Stimulated activated CD4-positive, alpha-beta T cell treated with anti-CD3 and anti-CD28 coated beads, Interleukin-12 subunit alpha, Interleukin-12 subunit beta, amount 100 ng/mL, for 4 hours (primary cell): ENCODE measurements at regions not wholly inside any gene's neighbourhood (a gene's known extent, or its start where the extent isn't known, plus 50 kb on each side); places are given as distances from the start of the nearest gene placed in this dataset.
"Not testable (repeated sequence)": the region's sequence is repeated elsewhere in the genome, so short reads cannot be mapped to it uniquely, and the experiment has no call there.

Experiments used
- DNase-seq: peaks from one replicate; pipeline ENCODE4 v3.0.0-alpha.2; 2020

DNA sequence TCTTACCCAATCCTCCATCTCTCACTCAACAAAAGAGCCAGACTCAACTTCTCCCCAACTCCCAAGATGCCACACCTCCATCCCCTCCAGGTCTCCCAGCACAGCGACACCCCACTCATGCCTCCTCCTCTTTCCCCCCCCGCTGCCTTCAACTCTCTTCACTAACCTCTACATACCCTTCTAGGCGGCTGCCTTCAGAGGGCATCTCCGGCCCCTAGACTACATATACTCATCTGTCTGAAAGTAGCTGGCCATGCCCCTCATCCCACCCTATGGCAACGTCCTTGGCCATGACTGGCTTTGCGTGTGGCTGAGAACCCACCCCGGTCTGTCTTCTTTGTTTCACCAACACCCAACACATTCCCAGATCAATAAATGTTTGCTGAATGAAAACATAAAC, 81.7 kb upstream of the TMEM45B start:
- no peak for DNase-seq

DNA sequence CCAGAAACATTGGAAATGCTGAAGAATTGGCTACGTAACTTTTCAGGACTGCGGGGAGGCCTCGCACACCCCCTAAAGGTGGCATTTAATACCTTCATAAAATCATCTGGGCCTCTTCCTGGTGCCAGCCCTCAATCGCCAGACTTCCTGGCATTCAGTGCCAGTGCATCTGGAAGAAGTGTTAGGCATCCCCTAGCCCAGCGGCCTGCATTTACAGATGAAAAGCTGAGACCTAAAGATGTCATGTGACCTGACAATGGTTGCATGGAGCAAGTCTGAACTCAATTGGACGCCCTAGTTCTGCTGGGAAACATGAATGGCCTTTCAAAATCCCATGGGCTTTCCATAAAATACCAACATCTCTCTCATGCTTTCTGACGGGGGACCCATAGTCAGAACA, 81.0 kb upstream of the TMEM45B start:
- DNase-seq = no peak

DNA sequence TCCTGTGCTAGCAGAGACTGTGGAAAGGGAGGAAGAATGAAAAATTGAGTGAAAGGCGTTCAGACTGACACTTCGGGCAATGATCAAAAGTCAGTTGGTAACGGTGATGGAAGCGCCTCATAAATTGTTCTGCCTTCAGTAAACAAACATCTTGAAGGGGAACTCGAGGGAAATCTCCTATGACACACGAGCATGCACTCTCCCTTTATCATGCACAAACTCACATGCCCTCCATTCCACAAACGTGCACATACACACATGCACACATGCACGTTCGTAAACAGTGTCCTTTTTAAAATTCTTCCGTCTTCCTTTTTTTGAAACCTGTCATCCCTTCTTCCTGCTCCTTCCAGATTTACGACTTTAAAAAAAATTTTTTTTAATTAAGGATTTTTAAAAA, 77.8 kb upstream of the TMEM45B start:
- no peak for DNase-seq

DNA sequence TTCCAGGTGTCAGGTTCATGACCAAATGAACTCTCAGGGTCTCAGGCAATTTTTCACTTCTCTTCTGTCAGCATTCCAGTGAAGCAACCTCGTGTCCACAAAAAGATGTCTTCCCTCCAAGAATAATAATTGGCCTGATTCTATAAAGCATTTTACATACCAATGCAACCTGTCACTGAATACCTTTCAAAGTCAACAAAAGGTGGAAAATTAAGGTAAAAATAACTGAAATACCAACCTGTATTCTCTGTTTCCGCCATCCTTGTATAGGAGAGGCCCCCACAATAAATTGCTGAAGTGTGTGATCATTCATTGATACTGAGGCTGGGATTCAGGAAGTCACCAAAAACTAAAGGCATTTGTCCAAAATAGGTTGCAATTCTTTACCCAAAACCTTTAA, 77.4 kb upstream of the TMEM45B start:
- no peak for DNase-seq

DNA sequence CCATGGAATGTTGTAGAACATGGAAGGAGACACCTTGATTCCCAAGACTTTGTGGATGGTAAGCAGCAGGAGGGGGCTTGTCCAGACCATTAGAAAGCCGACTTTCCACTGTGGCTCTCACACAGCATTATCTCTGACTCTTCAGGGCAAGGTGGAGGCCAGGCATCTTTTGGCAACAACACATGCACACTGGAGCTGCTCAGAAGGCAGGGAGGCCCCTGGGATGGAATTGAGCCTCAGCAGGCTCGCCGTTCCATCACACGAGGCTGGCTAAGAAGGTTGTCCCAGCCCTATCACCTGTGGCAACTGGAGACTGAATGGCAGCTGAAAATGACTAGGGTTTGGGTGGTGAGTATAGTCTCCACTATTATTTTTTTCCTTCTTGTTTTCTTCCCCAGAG, 76.3 kb upstream of the TMEM45B start:
- no peak for DNase-seq

DNA sequence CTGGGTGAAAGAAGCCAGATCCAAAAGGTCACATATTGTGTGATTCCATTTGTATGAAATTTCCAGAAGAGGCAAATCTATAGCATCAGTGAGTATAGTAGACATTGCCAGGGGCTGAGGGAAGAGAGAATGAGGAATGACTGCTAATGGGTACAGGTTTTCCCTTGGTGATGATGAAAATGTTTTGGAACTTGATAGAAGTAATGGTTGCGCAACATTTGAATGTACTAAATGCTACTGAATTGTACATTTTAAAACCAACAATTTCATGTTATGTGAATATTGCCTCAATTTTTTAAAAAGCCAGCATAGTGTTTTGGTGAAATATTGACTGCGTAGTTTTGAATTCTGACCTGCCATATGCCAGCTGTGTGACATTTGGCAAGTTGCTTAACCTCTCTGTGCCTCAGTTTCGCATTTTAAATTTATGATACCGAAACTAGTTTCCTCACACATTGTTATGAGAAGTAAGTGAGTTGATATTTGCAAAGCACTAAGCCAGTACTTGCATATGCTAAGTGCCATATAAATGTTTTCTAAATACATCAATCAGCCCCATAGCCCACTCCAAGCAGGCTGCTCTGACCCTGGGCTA, 75.4 kb upstream of the TMEM45B start:
- no peak for DNase-seq

DNA sequence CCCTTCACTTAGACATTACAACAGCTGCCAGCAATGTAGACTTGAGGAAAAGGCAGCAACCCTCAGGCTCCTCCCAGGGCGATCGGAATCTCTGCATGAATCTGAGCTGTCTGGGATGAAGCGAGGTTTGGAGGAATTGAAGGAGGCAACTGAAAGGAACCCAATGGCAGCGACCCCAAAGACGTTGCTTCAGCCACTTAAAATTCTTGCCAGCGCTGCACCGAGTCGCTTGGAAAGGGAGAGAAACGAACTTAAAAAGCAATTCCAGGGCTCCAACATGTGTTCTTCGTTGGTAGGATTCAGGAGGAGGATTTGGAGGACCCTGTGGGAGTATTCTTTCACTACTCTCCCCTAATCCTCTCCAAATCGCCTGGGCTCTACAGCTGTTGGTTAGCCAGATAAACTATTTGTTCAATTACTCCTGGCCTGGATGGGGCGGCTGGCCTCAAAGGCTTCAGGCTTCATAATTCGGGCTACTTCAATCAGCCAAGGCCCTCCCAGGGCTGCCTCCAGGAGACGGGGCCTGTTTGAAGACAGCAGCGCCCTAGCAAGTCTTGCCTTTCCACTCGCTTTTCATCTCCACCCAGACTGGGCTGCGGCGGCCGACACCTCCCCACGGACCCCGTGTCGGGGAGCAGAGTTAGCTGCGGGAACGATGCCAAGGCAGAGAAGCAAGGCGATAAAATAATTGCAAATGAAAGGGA, 72.4 kb upstream of the TMEM45B start:
- DNase-seq = no peak

DNA sequence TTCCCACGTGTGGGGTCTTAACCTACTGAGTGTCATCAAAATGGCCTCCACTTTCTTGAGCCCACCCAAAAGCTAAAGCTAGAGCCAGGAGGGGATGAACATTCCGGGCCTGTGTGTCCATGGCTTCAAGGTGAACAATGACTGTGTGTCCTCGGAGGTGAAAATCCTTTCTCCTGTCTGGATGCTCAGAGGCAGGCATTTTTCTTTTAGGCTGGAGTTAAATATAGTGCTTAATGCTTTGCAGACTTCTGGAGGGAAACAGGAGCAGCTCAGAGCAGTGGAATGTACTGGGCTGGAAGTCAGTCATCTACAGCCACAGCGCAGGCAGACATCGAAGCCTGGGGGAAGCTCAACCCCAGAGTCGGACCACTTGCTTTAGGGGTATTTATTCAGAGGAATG, 68.6 kb upstream of the TMEM45B start:
- no peak for DNase-seq

DNA sequence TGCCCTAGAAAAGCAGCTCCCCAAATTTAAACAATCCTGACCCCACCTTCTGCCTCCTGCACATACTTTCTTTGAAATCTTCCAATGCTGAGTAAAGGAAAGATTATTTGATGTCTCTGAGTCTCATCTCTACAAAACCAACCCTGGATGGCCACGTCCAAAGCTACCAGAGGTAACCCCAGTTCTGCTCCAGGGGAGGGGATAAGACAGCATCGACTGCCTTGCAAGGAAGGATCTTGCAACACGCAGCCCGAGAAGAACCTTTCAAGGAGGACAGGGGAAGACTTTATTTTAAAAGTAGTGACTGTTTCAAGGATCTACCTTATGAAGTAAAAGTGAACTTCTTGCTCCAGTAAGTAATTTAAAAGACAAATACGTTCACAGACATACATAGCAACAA, 66.5 kb upstream of the TMEM45B start:
- no peak for DNase-seq

DNA sequence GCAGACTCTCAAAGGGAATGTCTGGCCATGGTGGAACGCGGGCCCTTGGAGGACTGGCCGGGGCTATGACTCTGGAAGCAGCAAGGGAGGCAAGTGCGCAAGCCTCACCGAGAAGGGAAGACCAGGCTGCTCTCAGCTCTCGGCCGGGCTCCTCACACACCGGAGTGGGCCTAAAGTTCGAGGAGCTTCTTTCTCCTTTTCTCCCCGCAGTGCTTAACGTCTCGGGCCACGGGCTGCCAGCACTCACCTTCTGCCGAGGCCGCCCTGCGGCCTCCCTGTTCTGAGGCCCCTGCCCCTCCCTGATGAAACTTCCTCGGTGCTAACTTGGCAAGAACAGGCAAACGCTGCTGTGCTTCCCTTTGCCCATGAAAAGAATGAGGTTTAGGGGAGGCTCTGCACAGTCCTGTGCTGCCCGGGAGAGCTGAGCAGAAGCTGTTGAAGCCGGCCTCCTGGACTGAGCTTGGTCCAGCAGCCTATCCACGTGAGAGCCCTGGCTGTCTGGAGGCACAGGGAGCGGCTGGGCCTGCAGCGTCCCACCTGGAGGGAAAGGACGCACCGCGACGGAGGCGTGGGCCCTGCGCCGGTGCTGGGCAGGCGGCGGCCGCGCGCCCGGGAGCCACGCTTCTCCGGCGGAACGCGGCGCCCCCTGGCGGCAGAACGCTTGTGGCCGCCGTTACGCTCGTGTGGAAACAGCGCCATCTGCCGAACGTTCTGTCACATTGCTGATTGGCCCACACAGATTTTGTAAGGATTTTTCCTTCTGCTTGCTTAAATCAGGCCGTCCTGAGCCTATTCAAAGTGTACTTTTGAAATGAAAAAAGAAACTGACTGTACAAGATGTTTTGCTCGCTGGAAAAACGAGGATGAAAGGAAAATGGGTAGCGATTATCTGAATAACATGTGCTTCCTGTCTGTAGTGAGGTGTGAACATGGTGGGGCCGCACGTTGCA, 65.0 kb upstream of the TMEM45B start:
- peak; percentile 78 for DNase-seq

DNA sequence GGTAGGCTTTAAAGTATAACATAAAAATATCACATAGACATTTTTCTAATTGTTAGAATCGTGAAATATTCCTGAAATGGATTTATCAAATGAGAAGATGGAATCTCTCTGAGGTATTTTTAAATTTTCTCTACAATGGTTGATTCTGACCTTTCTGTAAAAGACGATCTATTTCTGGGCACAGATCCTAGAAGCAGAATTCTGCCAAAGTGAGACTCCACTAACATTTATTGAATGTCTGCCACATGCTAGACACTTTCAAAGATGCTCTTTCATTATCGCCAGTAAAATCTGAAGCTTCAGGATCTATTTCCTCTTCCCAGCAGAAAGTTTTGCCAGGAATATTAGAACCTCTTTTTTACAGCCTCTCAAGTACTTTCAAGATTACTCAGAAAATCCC, 64.1 kb upstream of the TMEM45B start:
- DNase-seq = no peak

DNA sequence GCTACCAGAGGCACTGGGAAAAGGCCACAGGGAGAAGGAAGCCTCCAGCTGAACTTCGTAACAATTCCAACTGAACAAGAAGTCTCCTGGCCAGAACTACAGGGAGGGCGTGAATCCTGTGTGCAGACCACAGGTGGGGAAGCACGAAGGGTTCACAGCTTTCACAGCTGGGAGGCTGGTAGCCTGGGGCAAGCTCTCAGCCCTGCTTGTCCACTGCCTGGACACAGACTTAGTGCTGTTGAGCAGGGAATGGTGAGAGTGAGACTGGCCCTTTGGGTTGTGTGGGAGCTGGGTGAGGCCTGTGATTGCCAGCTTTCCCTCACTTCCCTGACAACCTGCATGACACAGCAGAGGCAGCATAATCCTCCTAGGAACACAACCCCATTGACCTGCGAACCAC, 52.1 kb upstream of the TMEM45B start:
- not testable (repeated sequence) for DNase-seq

DNA sequence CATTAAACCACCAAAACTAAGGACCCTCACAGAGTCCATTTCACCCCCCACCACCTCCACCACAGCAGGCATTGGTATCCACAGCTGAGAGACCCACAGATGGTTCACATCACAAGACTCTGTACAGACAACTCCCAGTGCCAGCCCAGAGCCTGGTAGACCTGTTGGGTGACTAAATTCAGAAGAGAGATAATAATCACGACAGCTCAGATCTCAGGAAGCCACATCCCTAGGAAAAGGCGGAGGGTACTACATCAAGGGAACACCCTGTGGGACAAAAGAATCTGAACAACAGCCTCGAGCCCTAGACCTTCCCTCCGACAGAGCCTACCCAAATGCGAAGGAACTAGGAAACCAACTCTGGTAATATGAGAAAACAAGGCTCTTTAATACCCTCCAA, 51.4 kb upstream of the TMEM45B start:
- DNase-seq = not testable (repeated sequence)
